Nephron progenitor cell (in vitro differentiated cells): ENCODE measurements at regions not wholly inside any gene's neighbourhood (a gene's known extent, or its start where the extent isn't known, plus 50 kb on each side); places are given as distances from the start of the nearest gene placed in this dataset.
A peak's percentile ranks its signal among the peaks of the same experiment; 100 is the strongest.

ENCODE experiments used
- DNase-seq: peaks from one replicate; pipeline ENCODE4 v3.0.0; 2021
- H3K27ac Mint-ChIP-seq: 2 replicates; pipeline ENCODE4 v1.8.0; 2021; ENCODE audit warnings: mild to moderate bottlenecking, moderate library complexity, mixed read lengths
- H3K27me3 Mint-ChIP-seq: 2 replicates; pipeline ENCODE4 v1.8.0; 2021; ENCODE audit warnings: mild to moderate bottlenecking, low read depth, mixed read lengths; ENCODE audit not compliant: poor library complexity
- H3K36me3 Mint-ChIP-seq: 2 replicates; pipeline ENCODE4 v1.8.0; 2021; ENCODE audit warnings: low read depth, mixed read lengths
- H3K4me1 Mint-ChIP-seq: 2 replicates; pipeline ENCODE4 v1.8.0; 2021; ENCODE audit warnings: mixed read lengths
- H3K4me3 Mint-ChIP-seq: 2 replicates; pipeline ENCODE4 v1.8.0; 2021; ENCODE audit warnings: mild to moderate bottlenecking, moderate library complexity, mixed read lengths
- H3K9me3 Mint-ChIP-seq: 2 replicates; pipeline ENCODE4 v1.8.0; 2021; ENCODE audit warnings: mild to moderate bottlenecking, moderate library complexity, mixed read lengths
- CTCF ChIP-seq: fragments of 200-600 bp; sonication (generic); IDR thresholded peaks from 2 replicates; pipeline ENCODE4 v1.5.0; 2021; ENCODE audit warnings: antibody characterized with exemption

- Mint-ChIP-seq H3K4me1 (peaks cover 12% of the 10 kb centered on the region), H3K27ac (no peak overlapping the region), H3K36me3 (no peaks in the 10 kb centered on the region), H3K9me3 (peaks cover 5% of the 10 kb centered on the region), H3K27me3 (no peaks in the 10 kb centered on the region), H3K4me3 (no peak overlapping the region)
- no peak for TF ChIP-seq CTCF
- no peak for DNase-seq
Measured at GRCh38 chr18:29009250-29009803, 832.4 kb upstream of the CDH2 start.

- no peak overlapping the region for H3K4me3 Mint-ChIP-seq
- H3K27ac Mint-ChIP-seq = no peak overlapping the region
- no peak for TF ChIP-seq CTCF
- H3K27me3 Mint-ChIP-seq = no peaks in the 10 kb centered on the region
- DNase-seq = no peak
- H3K4me1 Mint-ChIP-seq = peaks cover 17% of the 10 kb centered on the region
- H3K9me3 Mint-ChIP-seq = peaks cover 5% of the 10 kb centered on the region
- no peaks in the 10 kb centered on the region for H3K36me3 Mint-ChIP-seq
Measured at GRCh38 chr18:29008809-29009208, 831.9 kb upstream of the CDH2 start.

GRCh38 chr18:29007986-29008654, 831.2 kb upstream of the CDH2 start:
- no peak for DNase-seq
- no peak overlapping the region for H3K4me3 Mint-ChIP-seq
- H3K27ac Mint-ChIP-seq = no peak overlapping the region
- peaks cover 20% of the 10 kb centered on the region for H3K4me1 Mint-ChIP-seq
- no peak for TF ChIP-seq CTCF
- H3K36me3 Mint-ChIP-seq = no peaks in the 10 kb centered on the region
- H3K9me3 Mint-ChIP-seq = peaks cover 5% of the 10 kb centered on the region
- no peaks in the 10 kb centered on the region for H3K27me3 Mint-ChIP-seq

GRCh38 chr18:29004921-29005320, 828.0 kb upstream of the CDH2 start:
- peak overlapping the region; percentile 6 for H3K27ac Mint-ChIP-seq
- H3K27me3 Mint-ChIP-seq = no peaks in the 10 kb centered on the region

GRCh38 chr18:29003194-29003593, 826.3 kb upstream of the CDH2 start:
- H3K36me3 Mint-ChIP-seq = no peaks in the 10 kb centered on the region
- TF ChIP-seq CTCF = no peak
- DNase-seq = no peak
- no peaks in the 10 kb centered on the region for H3K27me3 Mint-ChIP-seq
- H3K4me1 Mint-ChIP-seq = peaks cover 29% of the 10 kb centered on the region
- H3K27ac Mint-ChIP-seq = peak overlapping the region; percentile 75
- H3K4me3 Mint-ChIP-seq = no peak overlapping the region
- peaks cover 3% of the 10 kb centered on the region for H3K9me3 Mint-ChIP-seq

More at GRCh38 chr18:29004921-29005320, 828.0 kb upstream of the CDH2 start:
- Mint-ChIP-seq H3K36me3 (no peaks in the 10 kb centered on the region), H3K4me1 (peaks cover 29% of the 10 kb centered on the region), H3K4me3 (no peak overlapping the region), H3K9me3 (peaks cover 5% of the 10 kb centered on the region)
- no peak for DNase-seq
- no peak for TF ChIP-seq CTCF

GRCh38 chr18:29002747-29003146, 825.8 kb upstream of the CDH2 start:
- no peak for TF ChIP-seq CTCF
- H3K36me3 Mint-ChIP-seq = no peaks in the 10 kb centered on the region

More at GRCh38 chr18:29002747-29003146, 825.8 kb upstream of the CDH2 start:
- H3K4me1 Mint-ChIP-seq = peaks cover 29% of the 10 kb centered on the region
- peak overlapping the region; percentile 75 for H3K27ac Mint-ChIP-seq
- no peak overlapping the region for H3K4me3 Mint-ChIP-seq
- H3K9me3 Mint-ChIP-seq = no peaks in the 10 kb centered on the region
- H3K27me3 Mint-ChIP-seq = no peaks in the 10 kb centered on the region
- no peak for DNase-seq
